SU-DHL-6 (cell line): ENCODE measurements at regions not wholly inside any gene's neighbourhood (a gene's known extent, or its start where the extent isn't known, plus 50 kb on each side); places are given as distances from the start of the nearest gene placed in this dataset.

Source experiments
- H2AFZ ChIP-seq: fragments of 200-600 bp; sonication (generic); 2 replicates; pipeline ENCODE4 v1.6.1; 2014; ENCODE audit warnings: low read depth, mild to moderate bottlenecking, moderate library complexity, mixed read lengths, antibody characterized with exemption, low read length; ENCODE audit not compliant: severe bottlenecking
- H3F3A ChIP-seq: fragments of 200-600 bp; shearing (Covaris generic); 2 replicates; pipeline ENCODE4 v1.6.0; 2016; ENCODE audit warnings: antibody characterized with exemption, mild to moderate bottlenecking; ENCODE audit not compliant: insufficient read depth
- H3K27ac ChIP-seq: fragments of 200-600 bp; sonication (generic); 2 replicates; pipeline ENCODE4 v1.5.1; 2016; ENCODE audit warnings: low read depth, mild to moderate bottlenecking, low read length, moderate library complexity, mixed read lengths
- H3K27me3 ChIP-seq: fragments of 200-600 bp; sonication (generic), shearing (Covaris generic); 2 replicates; pipeline ENCODE4 v1.6.0; 2014; ENCODE audit warnings: mild to moderate bottlenecking, low read length
- H3K36me3 ChIP-seq: fragments of 200-600 bp; sonication (generic); 2 replicates; pipeline ENCODE4 v1.6.1; 2014; ENCODE audit warnings: mild to moderate bottlenecking, low read length, mixed read lengths
- H3K4me2 ChIP-seq: fragments of 300-600, 200-600 bp; shearing (Covaris generic), sonication (generic); 2 replicates; pipeline ENCODE4 v1.6.0; 2014; ENCODE audit warnings: low read length, low read depth, mild to moderate bottlenecking; ENCODE audit not compliant: poor library complexity, severe bottlenecking
- H3K4me3 ChIP-seq: fragments of 200-600 bp; sonication (generic); 2 replicates; pipeline ENCODE4 v1.5.1; 2014; ENCODE audit warnings: antibody characterized with exemption, low read length, mild to moderate bottlenecking, mixed read lengths; ENCODE audit not compliant: insufficient read depth, poor library complexity, severe bottlenecking
- H3K79me2 ChIP-seq: fragments of 200-600 bp; sonication (generic); 2 replicates; pipeline ENCODE4 v1.6.1; 2014; ENCODE audit warnings: mild to moderate bottlenecking, low read length, moderate library complexity; ENCODE audit not compliant: insufficient read depth
- H3K9ac ChIP-seq: fragments of 200-600 bp; sonication (generic); 2 replicates; pipeline ENCODE4 v1.7.0; 2014; ENCODE audit warnings: mild to moderate bottlenecking, low read length
- H3K9me2 ChIP-seq: fragments of 200-600 bp; sonication (generic); replicated peaks from 2 replicates; pipeline ENCODE4 v1.6.1; 2014; ENCODE audit warnings: low read length; ENCODE audit not compliant: insufficient read depth
- H3K9me3 ChIP-seq: fragments of 200-600 bp; sonication (generic); 2 replicates; pipeline ENCODE4 v1.6.1; 2014; ENCODE audit warnings: low read length, mixed read lengths; ENCODE audit not compliant: insufficient read depth
- H4K20me1 ChIP-seq: fragments of 200-600 bp; sonication (generic); 2 replicates; pipeline ENCODE4 v1.6.1; 2014; ENCODE audit warnings: low read depth, mild to moderate bottlenecking, antibody characterized with exemption, low read length, moderate library complexity, mixed read lengths
- CTCF ChIP-seq: fragments of 200-600 bp; sonication (generic); IDR thresholded peaks from one replicate; pipeline ENCODE4 v1.5.1; 2017; ENCODE audit warnings: antibody characterized with exemption, mild to moderate bottlenecking, low read length, moderate library complexity; ENCODE audit not compliant: insufficient read depth, poor library complexity, severe bottlenecking
- EZH2phosphoT487 ChIP-seq: fragments of 200-600 bp; sonication (generic), shearing (Covaris generic); conservative IDR thresholded peaks from 2 replicates; pipeline ENCODE4 v1.6.1; 2018; ENCODE audit warnings: mild to moderate bottlenecking, antibody characterized with exemption, low read length, moderate library complexity, mixed read lengths

- Histone ChIP-seq H3K9ac (no peak overlapping the region), H3K27me3 (no peaks in the 10 kb centered on the region), H3K9me2 (no peaks in the 10 kb centered on the region), H3F3A (no peaks in the 10 kb centered on the region), H3K79me2 (no peaks in the 10 kb centered on the region), H3K27ac (no peak overlapping the region), H2AFZ (no peak overlapping the region), H4K20me1 (no peaks in the 10 kb centered on the region), H3K4me2 (no peak overlapping the region), H3K4me3 (no peak overlapping the region), H3K36me3 (no peaks in the 10 kb centered on the region), H3K9me3 (no peaks in the 10 kb centered on the region)
- TF ChIP-seq CTCF (no peak), EZH2phosphoT487 (no peak)
These were observed 959.1 kb upstream of the SLC10A2 start for GRCh38 chr13:104025303-104025702.

- Histone ChIP-seq H3K27me3 (no peaks in the 10 kb centered on the region), H3K9me3 (no peaks in the 10 kb centered on the region), H2AFZ (no peak overlapping the region), H4K20me1 (no peaks in the 10 kb centered on the region), H3K79me2 (no peaks in the 10 kb centered on the region), H3K9ac (no peak overlapping the region), H3K36me3 (no peaks in the 10 kb centered on the region), H3K4me3 (no peak overlapping the region), H3K9me2 (no peaks in the 10 kb centered on the region), H3F3A (no peaks in the 10 kb centered on the region), H3K27ac (no peak overlapping the region), H3K4me2 (no peak overlapping the region)
- TF ChIP-seq EZH2phosphoT487 = no peak
- TF ChIP-seq CTCF = no peak
These were observed 958.4 kb upstream of the SLC10A2 start for GRCh38 chr13:104024416-104025170.

- Histone ChIP-seq H3K36me3 (no peaks in the 10 kb centered on the region), H3K9me3 (no peaks in the 10 kb centered on the region)
These were observed 955.7 kb upstream of the SLC10A2 start for GRCh38 chr13:104021806-104022397.

More at GRCh38 chr13:104021806-104022397, 955.7 kb upstream of the SLC10A2 start:
- Histone ChIP-seq H3K27ac (no peak overlapping the region), H3K4me2 (no peak overlapping the region), H3K27me3 (no peaks in the 10 kb centered on the region), H3F3A (no peaks in the 10 kb centered on the region), H3K9me2 (no peaks in the 10 kb centered on the region), H4K20me1 (no peaks in the 10 kb centered on the region), H3K9ac (no peak overlapping the region), H3K79me2 (no peaks in the 10 kb centered on the region), H2AFZ (no peak overlapping the region), H3K4me3 (no peak overlapping the region)
- TF ChIP-seq CTCF (no peak), EZH2phosphoT487 (no peak)
